ENCODE measurements at regions not wholly inside any gene's neighbourhood (a gene's known extent, or its start where the extent isn't known, plus 50 kb on each side); places are given as distances from the start of the nearest gene placed in this dataset.

DNA sequence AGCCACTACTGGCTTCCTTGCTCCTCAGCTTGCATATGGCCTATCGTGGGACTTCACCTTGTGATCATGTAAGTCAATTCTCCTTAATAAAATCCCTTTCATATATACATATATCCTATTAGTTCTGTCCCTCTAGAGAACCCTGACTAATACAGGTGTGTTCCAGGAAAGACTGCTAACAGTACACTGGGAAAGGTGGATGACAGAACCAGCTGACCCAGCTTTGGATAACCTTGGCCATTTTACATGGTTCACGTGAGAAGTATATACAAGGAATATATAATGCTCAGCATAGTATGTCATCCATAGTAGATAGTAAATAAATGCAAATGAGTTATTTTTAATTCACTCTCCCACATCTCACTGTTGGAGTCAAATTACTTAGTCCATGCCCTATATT, 1003.5 kb downstream of the SORCS3 start:
- Histone ChIP-seq H3K23me2 (ENCODE audit: low read depth, low read length) (no peaks in the 10 kb centered on the region), H3K4me2 (ENCODE audit: insufficient read depth in 1 of 2, low read depth in 2 of 2, low read length in 2 of 2) (no peak overlapping the region), H3K4ac (replicated peaks; ENCODE audit: insufficient read length, low read depth, low read length) (no peak overlapping the region), H3K79me2 (ENCODE audit: control insufficient read depth in 1 of 2, insufficient read depth in 2 of 2, low read length in 2 of 2) (no peaks in the 10 kb centered on the region), H3K9me3 (ENCODE audit: insufficient read depth in 2 of 2, low read depth in 1 of 2, low read length in 1 of 2) (no peaks in the 10 kb centered on the region), H3K4me3 (ENCODE audit: extremely low read depth in 1 of 4, insufficient read depth in 2 of 4, low read depth in 3 of 4, low read length in 4 of 4) (no peak overlapping the region), H3K14ac (ENCODE audit: insufficient read length) (no peak overlapping the region), H2AFZ (ENCODE audit: low read length) (no peak overlapping the region), H3K27me3 (replicated peaks in 1 of 4; ENCODE audit: control insufficient read depth in 3 of 4, extremely low read depth in 1 of 4, insufficient read depth in 3 of 4, low read length in 3 of 4) (no peaks in the 10 kb centered on the region), H3K27ac (ENCODE audit: low read depth, low read length) (no peak overlapping the region), H3K56ac (replicated peaks; ENCODE audit: insufficient read length, low read depth, low read length) (no peak overlapping the region), H3K4me1 (replicated peaks in 1 of 4; ENCODE audit: control insufficient read depth in 3 of 4, insufficient read depth in 4 of 4, low read length in 3 of 4) (peaks cover 0 to 1% (median 0%) of the 10 kb centered on the region in 4 experiments; a peak in 2 of 7 replicates), H3K18ac (ENCODE audit: extremely low read depth, low read length) (no peak overlapping the region), H2BK5ac (ENCODE audit: low read depth, low read length) (no peak overlapping the region), H3K23ac (ENCODE audit: insufficient read length) (no peak overlapping the region), H2BK20ac (ENCODE audit: low read length) (no peak overlapping the region), H3K9ac (replicated peaks in 1 of 4; ENCODE audit: extremely low read depth in 1 of 4, low read depth in 3 of 4, low read length in 3 of 4) (no peak overlapping the region), H3K36me3 (ENCODE audit: control insufficient read depth in 2 of 4, insufficient read depth in 4 of 4, low read length in 3 of 4) (no peaks in the 10 kb centered on the region), H2BK12ac (ENCODE audit: low read depth, low read length) (no peak overlapping the region), H3K79me1 (ENCODE audit: low read depth, low read length) (no peaks in the 10 kb centered on the region), H4K8ac (ENCODE audit: extremely low read depth, insufficient read depth, low read length) (no peak overlapping the region), H4K20me1 (replicated peaks in 1 of 2; ENCODE audit: control insufficient read depth in 1 of 2, insufficient read depth in 2 of 2, low read length in 2 of 2) (no peaks in the 10 kb centered on the region), H2AK5ac (ENCODE audit: low read depth, low read length) (no peak overlapping the region), H2BK15ac (ENCODE audit: low read length) (no peak overlapping the region), H2BK120ac (replicated peaks; ENCODE audit: low read depth, low read length) (no peak overlapping the region), H4K5ac (ENCODE audit: insufficient read length, low read depth, low read length) (no peak overlapping the region), H4K91ac (replicated peaks; ENCODE audit: insufficient read length, low read length) (no peak overlapping the region)
- no peak for DNase-seq (ENCODE audit: low read depth in 1 of 2, low spot score in 2 of 2)
- FAIRE-seq = no peak
- WGBS, 2 experiments (ENCODE audit: extremely low coverage in 1 of 2, insufficient coverage in 1 of 2, insufficient read length in 1 of 2, insufficient replicate concordance in 2 of 2, low coverage in 1 of 2, low lambda C conversion rate in 2 of 2, missing lambda C conversion rate in 1 of 2) = 98% methylated on average over 2 of the region's 2 CpGs; no CpG with 5 or more reads in 1 of the 2 experiments
- TF ChIP-seq MAFK (IDR thresholded peaks at IDR 0.05; ENCODE audit: low read depth, low read length) (no peak), HDAC2 (IDR thresholded peaks at IDR 0.05; ENCODE audit: borderline replicate concordance in 1 of 2, low read depth in 2 of 2, low read length in 2 of 2) (no peak), SIRT6 (IDR thresholded peaks at IDR 0.05; ENCODE audit: low read length) (no peak), JUN (IDR thresholded peaks at IDR 0.05; ENCODE audit: low read depth, low read length) (no peak)
- TF ChIP-seq, protein P1, sequence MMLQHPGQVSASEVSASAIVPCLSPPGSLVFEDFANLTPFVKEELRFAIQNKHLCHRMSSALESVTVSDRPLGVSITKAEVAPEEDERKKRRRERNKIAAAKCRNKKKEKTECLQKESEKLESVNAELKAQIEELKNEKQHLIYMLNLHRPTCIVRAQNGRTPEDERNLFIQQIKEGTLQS (IDR thresholded peaks at IDR 0.05; ENCODE audit: insufficient read depth, low read depth, low read length) = no peak
- CTCF ChIA-PET (ENCODE audit: partially characterized antibody) = no interaction called here
- POLR2A ChIA-PET (ENCODE audit: partially characterized antibody) = no interaction called here
